Kidney (tissue), 13 donors: ENCODE measurements at regions not wholly inside any gene's neighbourhood (a gene's known extent, or its start where the extent isn't known, plus 50 kb on each side); places are given as distances from the start of the nearest gene placed in this dataset.

ENCODE experiments used
- DNase-seq, 5 donors: peaks; one replicate each; pipeline ENCODE4 v3.0.0-alpha.2; 2013 to 2020
- FAIRE-seq: peaks from 2 replicates; lab custom pipeline; 2012; peaks lifted over from hg19 to GRCh38; lab: Jason Lieb, UNC
- H3K27ac ChIP-seq, 2 donors: one replicate each; pipeline ENCODE4 v1.7.0; 2013; ENCODE audit warnings: low read depth in 2 of 2, low read length in 2 of 2, inconsistent platforms in 1 of 2
- H3K27me3 ChIP-seq: one replicate; pipeline ENCODE4 v1.7.1; 2013; ENCODE audit warnings: low read length, inconsistent platforms; ENCODE audit not compliant: control insufficient read depth, insufficient read depth
- H3K36me3 ChIP-seq, 3 donors: one replicate each; pipeline versions ENCODE4 v1.7.0 to v1.7.1; 2013; ENCODE audit warnings: low read length in 3 of 3, control low read depth in 1 of 3, inconsistent platforms in 1 of 3; ENCODE audit not compliant: insufficient read depth in 3 of 3, control insufficient read depth in 2 of 3
- H3K4me1 ChIP-seq, 3 donors: one replicate each; pipeline versions ENCODE4 v1.7.0 to v1.7.1; 2013; ENCODE audit warnings: low read length in 3 of 3, inconsistent platforms in 1 of 3, low read depth in 1 of 3; ENCODE audit not compliant: control insufficient read depth in 2 of 3, insufficient read depth in 2 of 3
- H3K4me3 ChIP-seq, 3 donors: one replicate each; pipeline versions ENCODE4 v1.7.0 to v1.8.1; 2013; ENCODE audit warnings: low read length in 3 of 3, control low read depth in 1 of 3, inconsistent platforms in 1 of 3
- H3K9ac ChIP-seq, 3 donors: one replicate each; pipeline versions ENCODE4 v1.7.0 to v1.7.1; 2013; ENCODE audit warnings: low read length in 3 of 3, control low read depth in 1 of 3, inconsistent platforms in 1 of 3
- H3K9me3 ChIP-seq, 3 donors: one replicate each; pipeline versions ENCODE4 v1.7.0 to v1.7.1; 2013; ENCODE audit warnings: low read length in 3 of 3, control low read depth in 1 of 3, inconsistent platforms in 1 of 3; ENCODE audit not compliant: control insufficient read depth in 2 of 3, insufficient read depth in 1 of 3
- CTCF ChIP-seq: IDR thresholded peaks from 3 replicates; pipeline ENCODE4 v1.5.1; 2012; ENCODE audit warnings: mild to moderate bottlenecking, moderate library complexity, borderline replicate concordance; ENCODE audit not compliant: insufficient read depth; ENCODE audit errors: extremely low read depth
- intact Hi-C: fragments of 100-400 bp; cut with DNase I; formaldehyde crosslinking; loops from one replicate; pipeline ENCODE4 v1.11.1; 2022
- donor health status: control.
- donor health status: control.
- donor health status: control.
- donor health status: control.
- donor health status: control.
- donor health status: DM: yes; HTN: yes; CAD: no.
- donor health status: Normal renal cell carcinoma (clear cell type).

DNA sequence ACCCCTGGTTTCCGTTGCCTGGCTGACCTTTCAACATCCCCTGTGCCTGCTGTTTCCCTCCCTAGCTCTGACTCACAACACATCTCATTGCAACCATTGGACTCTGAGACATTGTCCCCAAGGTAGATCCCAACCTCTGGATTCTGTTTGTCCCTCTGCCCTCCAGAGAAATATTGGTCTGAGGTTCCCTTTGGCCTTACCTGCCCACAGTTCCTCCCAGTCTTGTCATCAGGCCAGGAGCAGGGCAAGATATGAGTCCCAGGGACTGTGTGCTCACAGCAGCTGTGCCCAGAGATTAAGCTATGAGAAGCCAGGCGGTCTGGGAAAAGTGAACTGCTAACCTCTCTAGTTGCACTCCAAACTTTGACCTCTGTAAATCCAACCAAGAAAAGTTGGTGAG lies 168.2 kb upstream of the NR2F2 start:
- no peak for DNase-seq
- no peak for FAIRE-seq
- H3K4me3 ChIP-seq, result no peak overlapping the region
- no peaks in the 10 kb centered on the region for H3K9me3 ChIP-seq
- peaks cover 4 to 16% (median 13%) of the 10 kb centered on the region in 3 donors for H3K4me1 ChIP-seq
- no peaks in the 10 kb centered on the region for H3K36me3 ChIP-seq
- H3K27ac ChIP-seq, result no peak overlapping the region
- H3K27me3 ChIP-seq, result no peaks in the 10 kb centered on the region
- H3K9ac ChIP-seq, result no peak overlapping the region
- intact Hi-C loops, result no loop called here
- no peak for TF ChIP-seq CTCF

DNA sequence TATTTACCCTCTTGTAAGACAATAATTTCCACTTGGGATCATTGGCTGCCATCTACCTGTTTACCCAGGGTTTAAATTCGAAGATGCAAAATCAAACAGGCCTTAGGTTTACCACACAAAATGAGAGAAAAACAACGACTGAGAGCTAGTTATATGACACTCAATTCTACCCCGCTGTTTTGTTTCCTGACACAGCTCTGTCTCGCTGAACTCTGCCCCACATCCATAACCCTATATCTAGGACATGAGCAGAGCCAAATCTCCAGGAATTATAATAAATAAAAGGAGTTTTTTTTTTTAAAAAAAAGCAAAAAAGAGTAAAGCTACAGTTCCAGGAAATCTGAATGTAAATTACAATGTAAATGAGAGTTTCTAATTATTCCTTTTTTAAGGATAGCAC lies 165.4 kb upstream of the NR2F2 start:
- no peak for DNase-seq
- no peaks in the 10 kb centered on the region for H3K9me3 ChIP-seq
- H3K4me3 ChIP-seq, result no peak overlapping the region
- H3K9ac ChIP-seq, result no peak overlapping the region
- no peaks in the 10 kb centered on the region for H3K36me3 ChIP-seq
- H3K27me3 ChIP-seq, result no peaks in the 10 kb centered on the region
- intact Hi-C loops, result no loop called here
- no peak overlapping the region for H3K27ac ChIP-seq
- peaks cover 4 to 10% (median 10%) of the 10 kb centered on the region in 3 donors for H3K4me1 ChIP-seq
- TF ChIP-seq CTCF, result no peak
- FAIRE-seq, result no peak

- no peak overlapping the region for H3K9ac ChIP-seq
- no peak overlapping the region for H3K27ac ChIP-seq
- H3K27me3 ChIP-seq, result no peaks in the 10 kb centered on the region
- H3K4me1 ChIP-seq, result peaks cover 4 to 12% (median 8%) of the 10 kb centered on the region in 3 donors
- no peaks in the 10 kb centered on the region for H3K36me3 ChIP-seq
- TF ChIP-seq CTCF, result no peak
- intact Hi-C loops, result no loop called here
- H3K4me3 ChIP-seq, result no peak overlapping the region
- DNase-seq, result peak in 1 of 5 donors; percentile 59
- H3K9me3 ChIP-seq, result no peaks in the 10 kb centered on the region
- no peak for FAIRE-seq
These were observed 164.7 kb upstream of the NR2F2 start for GRCh38 chr15:96165775-96166174.
